HFFc6 (cell line): ENCODE measurements at regions not wholly inside any gene's neighbourhood (a gene's known extent, or its start where the extent isn't known, plus 50 kb on each side); places are given as distances from the start of the nearest gene placed in this dataset.

ENCODE experiments used
- DNase-seq: peaks from one replicate; pipeline ENCODE4 v3.0.0-alpha.2; 2018
- H3K27ac Mint-ChIP-seq: 2 replicates; pipeline ENCODE4 v1.8.0; 2020; ENCODE audit warnings: mild to moderate bottlenecking, mixed read lengths
- H3K27me3 Mint-ChIP-seq: 2 replicates; pipeline ENCODE4 v1.8.0; 2021; ENCODE audit warnings: mild to moderate bottlenecking, moderate library complexity, mixed read lengths; ENCODE audit not compliant: insufficient read depth
- H3K36me3 Mint-ChIP-seq: 2 replicates; pipeline ENCODE4 v1.8.0; 2021; ENCODE audit warnings: low read depth, mixed read lengths
- H3K4me1 Mint-ChIP-seq: 2 replicates; pipeline ENCODE4 v1.8.0; 2020; ENCODE audit warnings: low read depth, mixed read lengths
- H3K4me3 Mint-ChIP-seq: 2 replicates; pipeline ENCODE4 v1.8.0; 2020; ENCODE audit warnings: mild to moderate bottlenecking, moderate library complexity, mixed read lengths
- H3K9me3 Mint-ChIP-seq: 2 replicates; pipeline ENCODE4 v1.8.0; 2020; ENCODE audit warnings: mild to moderate bottlenecking, mixed read lengths
- CTCF ChIP-seq: fragments of 200-600 bp; sonication (generic); IDR thresholded peaks from 2 replicates; pipeline ENCODE4 v1.5.0; 2021; ENCODE audit warnings: antibody characterized with exemption, mild to moderate bottlenecking

DNA sequence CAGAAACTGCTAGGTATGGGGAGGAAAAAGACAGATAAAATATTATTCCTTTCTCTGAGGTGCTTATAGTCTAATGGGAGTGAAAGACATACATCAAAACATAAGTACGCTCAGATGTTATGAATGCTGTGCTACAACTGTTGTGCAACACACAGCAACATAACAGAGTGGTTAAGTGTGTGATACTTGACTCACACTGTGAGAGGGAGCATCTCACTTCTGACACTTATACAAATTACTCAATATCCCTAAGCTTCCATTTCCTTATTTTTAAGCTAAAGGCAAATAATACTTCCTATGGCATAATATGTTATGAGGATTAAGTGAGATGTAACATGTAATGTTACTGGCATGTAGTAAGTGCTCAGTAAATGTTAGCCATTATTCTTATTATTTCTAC is 110.6 kb upstream of the FER start:
- no peaks in the 10 kb centered on the region for H3K36me3 Mint-ChIP-seq
- no peak overlapping the region for H3K27ac Mint-ChIP-seq
- no peak overlapping the region for H3K4me3 Mint-ChIP-seq
- no peaks in the 10 kb centered on the region for H3K9me3 Mint-ChIP-seq
- TF ChIP-seq CTCF, result no peak
- no peak for DNase-seq
- peaks cover 5% of the 10 kb centered on the region for H3K4me1 Mint-ChIP-seq
- H3K27me3 Mint-ChIP-seq, result peaks cover 2% of the 10 kb centered on the region; the same call in 1 of the 2 replicates

- Mint-ChIP-seq H3K4me3 (no peak overlapping the region), H3K27ac (no peak overlapping the region), H3K36me3 (no peaks in the 10 kb centered on the region), H3K9me3 (no peaks in the 10 kb centered on the region), H3K27me3 (peaks cover 2% of the 10 kb centered on the region; the same call in 1 of the 2 replicates), H3K4me1 (no peaks in the 10 kb centered on the region)
- TF ChIP-seq CTCF, result no peak
- DNase-seq, result no peak
These were observed 111.4 kb upstream of the FER start for GRCh38 chr5:108636135-108636853.

GRCh38 chr5:108634617-108635288 is 112.9 kb upstream of the FER start:
- no peak overlapping the region for H3K4me3 Mint-ChIP-seq
- no peak overlapping the region for H3K27ac Mint-ChIP-seq
- TF ChIP-seq CTCF, result no peak
- H3K4me1 Mint-ChIP-seq, result no peaks in the 10 kb centered on the region
- no peak for DNase-seq
- no peaks in the 10 kb centered on the region for H3K27me3 Mint-ChIP-seq
- no peaks in the 10 kb centered on the region for H3K9me3 Mint-ChIP-seq
- no peaks in the 10 kb centered on the region for H3K36me3 Mint-ChIP-seq

GRCh38 chr5:108634010-108634616 is 113.6 kb upstream of the FER start:
- no peak for DNase-seq
- no peaks in the 10 kb centered on the region for H3K27me3 Mint-ChIP-seq
- H3K27ac Mint-ChIP-seq, result no peak overlapping the region
- H3K36me3 Mint-ChIP-seq, result no peaks in the 10 kb centered on the region
- no peak overlapping the region for H3K4me3 Mint-ChIP-seq
- TF ChIP-seq CTCF, result no peak
- no peaks in the 10 kb centered on the region for H3K4me1 Mint-ChIP-seq
- no peaks in the 10 kb centered on the region for H3K9me3 Mint-ChIP-seq

DNA sequence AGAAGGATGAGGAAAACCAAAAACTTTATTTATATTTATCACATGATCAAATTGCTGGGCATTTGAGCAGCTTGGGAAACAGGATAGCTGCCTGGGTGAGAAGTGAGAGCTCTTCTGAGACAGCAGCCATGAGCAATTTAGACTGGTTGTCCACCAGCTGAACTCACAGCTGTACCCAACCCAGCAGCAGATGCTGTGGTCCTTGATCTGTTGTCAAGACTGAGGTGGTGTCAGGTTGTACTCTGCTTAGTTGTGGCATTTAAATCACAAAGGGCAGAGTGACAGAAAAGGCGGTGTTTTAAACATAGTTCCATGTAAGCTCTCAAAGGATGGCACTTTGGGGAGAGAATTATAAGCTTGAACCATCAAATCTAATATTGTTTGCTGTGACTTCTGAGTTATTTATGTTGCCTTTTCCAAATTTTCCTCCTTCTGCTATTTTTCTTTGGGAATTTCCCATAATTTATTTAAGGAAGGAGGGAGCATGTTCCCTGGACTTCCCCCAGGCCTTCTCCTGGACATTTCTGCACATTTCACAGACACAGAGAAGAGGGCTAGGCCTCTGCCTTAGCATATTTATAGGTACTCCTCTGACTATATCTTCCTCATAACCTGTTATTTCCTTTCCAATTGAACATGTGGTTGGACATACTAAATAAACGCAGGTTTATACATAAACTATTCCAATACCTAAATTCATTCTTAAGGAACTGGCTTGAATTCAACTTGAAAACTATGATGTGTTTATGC is 117.7 kb upstream of the FER start:
- no peak overlapping the region for H3K4me3 Mint-ChIP-seq
- DNase-seq, result no peak
- H3K9me3 Mint-ChIP-seq, result no peaks in the 10 kb centered on the region
- no peak for TF ChIP-seq CTCF
- H3K36me3 Mint-ChIP-seq, result no peaks in the 10 kb centered on the region
- no peaks in the 10 kb centered on the region for H3K4me1 Mint-ChIP-seq
- H3K27me3 Mint-ChIP-seq, result peaks cover 2% of the 10 kb centered on the region; the same call in 1 of the 2 replicates
- H3K27ac Mint-ChIP-seq, result no peak overlapping the region
